WTC11 (cell line): ENCODE measurements at regions not wholly inside any gene's neighbourhood (a gene's known extent, or its start where the extent isn't known, plus 50 kb on each side); places are given as distances from the start of the nearest gene placed in this dataset.

Source experiments
- ATAC-seq: fragments of 200-7000 bp; cut with Tn5 transposase; 2 replicates; pipeline ENCODE4 v1.10.0; 2021; ENCODE audit warnings: mild to moderate bottlenecking, moderate library complexity
- CTCF ChIA-PET: fragments of 300-600 bp; sonication (Branson Sonifier 250); formaldehyde crosslinking; loops from one replicate; lab custom pipeline; 2021; ENCODE audit warnings: antibody characterized with exemption; lab: Charles Lee
- POLR2A ChIA-PET: fragments of 350-600 bp; sonication (Branson Sonifier 250); formaldehyde crosslinking; loops from one replicate; lab custom pipeline; 2021; ENCODE audit warnings: antibody characterized with exemption; lab: Charles Lee
- DNase-seq: peaks from one replicate; pipeline ENCODE4 v3.0.0; 2021; ENCODE audit warnings: low spot score
- H3K27ac Mint-ChIP-seq: 2 replicates; pipeline ENCODE4 v1.8.0; 2021; ENCODE audit warnings: mixed read lengths
- H3K27me3 Mint-ChIP-seq: 2 replicates; pipeline ENCODE4 v1.8.0; 2021; ENCODE audit warnings: low read depth, mild to moderate bottlenecking, moderate library complexity, mixed read lengths
- H3K36me3 Mint-ChIP-seq: 2 replicates; pipeline ENCODE4 v1.8.0; 2021; ENCODE audit warnings: mixed read lengths
- H3K4me1 Mint-ChIP-seq: 2 replicates; pipeline ENCODE4 v1.8.0; 2022; ENCODE audit warnings: mixed read lengths
- H3K4me3 Mint-ChIP-seq: 2 replicates; pipeline ENCODE4 v1.8.0; 2021; ENCODE audit warnings: mild to moderate bottlenecking, moderate library complexity, mixed read lengths
- H3K9me3 Mint-ChIP-seq: 2 replicates; pipeline ENCODE4 v1.8.0; 2021; ENCODE audit warnings: mixed read lengths
- AR ChIP-seq: fragments of 250-450 bp; sonication (Bioruptor Pico); IDR thresholded peaks from 2 replicates; pipeline ENCODE4 v1.9.0; 2021; ENCODE audit warnings: mild to moderate bottlenecking
- ARID4B ChIP-seq: sonication (generic); formaldehyde crosslinking; IDR thresholded peaks from 2 replicates; pipeline ENCODE4 v1.8.0; 2023; ENCODE audit warnings: missing genetic modification reagents, mild to moderate bottlenecking, borderline replicate concordance
- CREM ChIP-seq: sonication (generic); formaldehyde crosslinking; IDR thresholded peaks from 2 replicates; pipeline ENCODE4 v1.8.1; 2022; ENCODE audit warnings: mild to moderate bottlenecking, missing genetic modification reagents, moderate library complexity
- CTCF ChIP-seq: fragments of 200-600 bp; IDR thresholded peaks from 2 replicates; pipeline ENCODE4 v1.8.0; 2022; ENCODE audit warnings: antibody characterized with exemption
- EMX1 ChIP-seq: fragments of 250-450 bp; sonication (Bioruptor Pico); IDR thresholded peaks from 2 replicates; pipeline ENCODE4 v1.8.0; 2021; ENCODE audit warnings: mild to moderate bottlenecking
- GTF2I ChIP-seq: fragments of 250-450 bp; sonication (Bioruptor Pico); conservative IDR thresholded peaks from 2 replicates; pipeline ENCODE4 v1.4.0; 2021; ENCODE audit warnings: mild to moderate bottlenecking
- IRF1 ChIP-seq: sonication (generic); formaldehyde crosslinking; IDR thresholded peaks from 2 replicates; pipeline ENCODE4 v1.8.0; 2023; ENCODE audit warnings: missing genetic modification reagents
- NFYB ChIP-seq: sonication (generic); formaldehyde crosslinking; conservative IDR thresholded peaks from 2 replicates; pipeline ENCODE4 v1.8.0; 2022; ENCODE audit warnings: low read depth, missing genetic modification reagents
- PRRX2 ChIP-seq: fragments of 250-450 bp; sonication (Bioruptor Pico); IDR thresholded peaks from 2 replicates; pipeline ENCODE4 v1.8.0; 2021; ENCODE audit warnings: mild to moderate bottlenecking
- RORB ChIP-seq: fragments of 250-450 bp; sonication (Bioruptor Pico); IDR thresholded peaks from 2 replicates; pipeline ENCODE4 v1.9.0; 2021; ENCODE audit warnings: mild to moderate bottlenecking
- SMAD4 ChIP-seq: sonication (generic); formaldehyde crosslinking; IDR thresholded peaks from 2 replicates; pipeline ENCODE4 v1.8.0; 2022; ENCODE audit warnings: mild to moderate bottlenecking, missing genetic modification reagents
- TEAD4 ChIP-seq: sonication (generic); formaldehyde crosslinking; IDR thresholded peaks from 2 replicates; pipeline ENCODE4 v1.8.0; 2022; ENCODE audit warnings: mild to moderate bottlenecking, missing genetic modification reagents
- ZMAT4 ChIP-seq: fragments of 250-450 bp; sonication (Bioruptor Pico); IDR thresholded peaks from 2 replicates; pipeline ENCODE4 v1.9.0; 2021; ENCODE audit warnings: mild to moderate bottlenecking
- ZSCAN18 ChIP-seq: fragments of 250-450 bp; sonication (Bioruptor Pico); IDR thresholded peaks from 2 replicates; pipeline ENCODE4 v2.1.2; 2022; ENCODE audit warnings: mild to moderate bottlenecking, moderate library complexity

GRCh38 chr5:53253421-53253871, 143.9 kb upstream of the MOCS2 start (continued):
- TF ChIP-seq ZSCAN18 (CRISPR knock-in tag) = no peak

- Mint-ChIP-seq H3K9me3 (peaks cover 7% of the 10 kb centered on the region), H3K4me3 (no peak overlapping the region), H3K4me1 (no peaks in the 10 kb centered on the region), H3K36me3 (no peaks in the 10 kb centered on the region), H3K27ac (no peak overlapping the region), H3K27me3 (no peaks in the 10 kb centered on the region)
- no peak for ATAC-seq
- ChIA-PET CTCF (no interaction called here), POLR2A (no interaction called here)
- DNase-seq = no peak
- TF ChIP-seq NFYB (CRISPR knock-in tag) (no peak), CREM (CRISPR knock-in tag) (no peak), RORB (CRISPR knock-in tag) (no peak), SMAD4 (CRISPR knock-in tag) (no peak), IRF1 (CRISPR knock-in tag) (no peak), ZMAT4 (CRISPR knock-in tag) (no peak), CTCF (no peak), AR (CRISPR knock-in tag) (no peak), PRRX2 (CRISPR knock-in tag) (no peak), EMX1 (no peak), ARID4B (no peak), GTF2I (CRISPR knock-in tag) (no peak), TEAD4 (CRISPR knock-in tag) (no peak)
- TF ChIP-seq, all 79 proteins: peak for 0
Measured at GRCh38 chr5:53256746-53257145, 147.2 kb upstream of the MOCS2 start.
